ENCODE measurements at regions not wholly inside any gene's neighbourhood (a gene's known extent, or its start where the extent isn't known, plus 50 kb on each side); places are given as distances from the start of the nearest gene placed in this dataset.

DNA sequence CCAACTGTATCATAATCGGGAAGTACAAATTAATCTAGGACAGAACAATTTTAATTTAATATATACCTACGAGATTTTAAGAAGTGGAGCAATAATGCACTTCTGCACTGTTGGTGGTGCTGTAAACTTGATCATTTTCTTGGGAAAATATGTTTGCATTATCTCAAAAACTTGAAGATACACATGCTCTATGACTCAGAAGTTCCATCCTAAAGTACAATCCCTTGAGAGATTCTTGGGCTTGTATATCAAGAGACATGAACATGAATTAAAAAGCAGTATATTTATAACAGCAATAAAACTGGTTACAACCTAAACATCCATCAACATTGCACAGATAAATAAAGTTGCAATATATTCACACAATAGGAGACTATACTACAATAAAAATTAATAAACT lies 168.8 kb downstream of the CLCN4 start:
- POLR2A ChIA-PET: no interaction called here
- no peaks in the 10 kb centered on the region for H3K27me3 ChIP-seq (ENCODE audit: control insufficient read depth in 2 of 2, insufficient read depth in 2 of 2, low read length in 2 of 2)
- H3K36me3 ChIP-seq (ENCODE audit: control insufficient read depth, insufficient read depth, low read length): no peaks in the 10 kb centered on the region
- DNase-seq (ENCODE audit: extremely low read depth in 1 of 4, low spot score in 3 of 4) (no peak), FAIRE-seq (no peak), ATAC-seq (no peak)
- CTCF ChIA-PET (ENCODE audit: low intra/inter-chr PET ratio): no interaction called here
- H4K20me1 ChIP-seq (replicated peaks; ENCODE audit: control insufficient read depth, insufficient read depth, low read length): no peaks in the 10 kb centered on the region
- TF ChIP-seq PTBP1 (IDR thresholded peaks at IDR 0.05; ENCODE audit: low read depth, low read length) (no peak), SMARCA4 (IDR thresholded peaks at IDR 0.05) (no peak), PPARD (CRISPR knock-in tag; IDR thresholded peaks at IDR 0.05) (no peak), HDAC1 (IDR thresholded peaks at IDR 0.05) (no peak), ZNF12 (CRISPR knock-in tag; IDR thresholded peaks at IDR 0.05) (no peak), TRIM28 (IDR thresholded peaks at IDR 0.05) (no peak), ILF3 (IDR thresholded peaks at IDR 0.05; ENCODE audit: borderline replicate concordance) (no peak)
- no peaks in the 10 kb centered on the region for H3K79me2 ChIP-seq (ENCODE audit: control insufficient read depth, insufficient read depth, low read length)
- BruUV-seq (replicated peaks): no TSS peak
- H3K9ac ChIP-seq (ENCODE audit: insufficient read depth in 1 of 2, low read depth in 2 of 2, low read length in 2 of 2): no peak overlapping the region
- no peaks in the 10 kb centered on the region; a peak in 1 of 5 replicates for H3K4me1 ChIP-seq (replicated peaks in 1 of 2; ENCODE audit: control insufficient read depth in 2 of 2, insufficient read depth in 2 of 2, low read length in 2 of 2)
- no peak overlapping the region for H3K27ac ChIP-seq (ENCODE audit: extremely low read depth, low read depth, low read length)
- no peaks in the 10 kb centered on the region for H3K9me1 ChIP-seq (ENCODE audit: control insufficient read depth, insufficient read depth, low read length)
- H3K9me3 ChIP-seq (replicated peaks; ENCODE audit: control insufficient read depth, insufficient read depth, low read depth, low read length): no peaks in the 10 kb centered on the region
- intact Hi-C loops (cut with micrococcal nuclease) (loop anchor here (1.0 to 5.0 kb wide), 2 partner anchors 135 to 193 kb away; no protein-coding TSS in a partner anchor), in situ Hi-C loops (cut with MboI) (no loop called here)
- H3K4me3 ChIP-seq: no peak overlapping the region
- no peak overlapping the region for H2AFZ ChIP-seq (ENCODE audit: low read depth, low read length)
- H3K4me2 ChIP-seq (ENCODE audit: insufficient read depth, low read length): no peak overlapping the region
- WGBS (ENCODE audit: insufficient coverage, low coverage, missing lambda C conversion rate): 0% methylated on average over 2 of the region's 2 CpGs

DNA sequence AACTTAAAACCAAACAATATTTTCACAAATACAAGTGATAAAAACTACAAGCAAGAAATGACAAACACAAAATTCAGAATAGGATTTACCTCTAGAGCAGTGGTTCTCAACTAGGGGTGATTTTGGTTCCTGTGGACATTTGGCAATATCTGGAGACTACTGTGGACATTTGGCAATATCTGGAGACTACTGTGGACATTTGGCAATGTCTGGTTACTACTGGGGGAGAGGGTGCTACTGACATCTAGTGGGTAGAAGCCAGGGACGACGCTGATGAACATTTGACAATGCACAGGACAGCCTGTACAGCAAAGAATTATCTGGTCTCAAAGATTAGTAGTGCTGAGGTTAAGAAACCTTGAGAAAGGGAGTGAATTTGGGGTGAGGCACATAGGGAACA lies 169.8 kb downstream of the CLCN4 start:
- intact Hi-C loops (cut with micrococcal nuclease): loop anchor here (1.0 to 5.0 kb wide), 2 partner anchors 136 to 194 kb away; no protein-coding TSS in a partner anchor
- CTCF ChIA-PET (ENCODE audit: low intra/inter-chr PET ratio): no interaction called here
- TF ChIP-seq RAD21 (CRISPR knock-in tag; conservative IDR thresholded peaks at IDR 0.05 in 1 of 2, IDR thresholded peaks at IDR 0.05 in 1 of 2): peak; percentile 33 to 43
- TF ChIP-seq, protein P1, sequence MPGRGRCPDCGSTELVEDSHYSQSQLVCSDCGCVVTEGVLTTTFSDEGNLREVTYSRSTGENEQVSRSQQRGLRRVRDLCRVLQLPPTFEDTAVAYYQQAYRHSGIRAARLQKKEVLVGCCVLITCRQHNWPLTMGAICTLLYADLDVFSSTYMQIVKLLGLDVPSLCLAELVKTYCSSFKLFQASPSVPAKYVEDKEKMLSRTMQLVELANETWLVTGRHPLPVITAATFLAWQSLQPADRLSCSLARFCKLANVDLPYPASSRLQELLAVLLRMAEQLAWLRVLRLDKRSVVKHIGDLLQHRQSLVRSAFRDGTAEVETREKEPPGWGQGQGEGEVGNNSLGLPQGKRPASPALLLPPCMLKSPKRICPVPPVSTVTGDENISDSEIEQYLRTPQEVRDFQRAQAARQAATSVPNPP (IDR thresholded peaks at IDR 0.05; ENCODE audit: borderline replicate concordance, insufficient read depth, insufficient read length): no peak

More for the DNA sequence above, 169.8 kb downstream of the CLCN4 start:
- Histone ChIP-seq H3K27me3 (ENCODE audit: control insufficient read depth in 2 of 2, insufficient read depth in 2 of 2, low read length in 2 of 2) (no peaks in the 10 kb centered on the region), H3K4me3 (no peak overlapping the region), H3K9me1 (ENCODE audit: control insufficient read depth, insufficient read depth, low read length) (no peaks in the 10 kb centered on the region), H3K36me3 (ENCODE audit: control insufficient read depth, insufficient read depth, low read length) (no peaks in the 10 kb centered on the region), H2AFZ (ENCODE audit: low read depth, low read length) (no peak overlapping the region), H3K79me2 (ENCODE audit: control insufficient read depth, insufficient read depth, low read length) (no peaks in the 10 kb centered on the region), H3K4me1 (replicated peaks in 1 of 2; ENCODE audit: control insufficient read depth in 2 of 2, insufficient read depth in 2 of 2, low read length in 2 of 2) (no peaks in the 10 kb centered on the region; a peak in 1 of 5 replicates), H3K27ac (ENCODE audit: extremely low read depth, low read depth, low read length) (no peak overlapping the region), H4K20me1 (replicated peaks; ENCODE audit: control insufficient read depth, insufficient read depth, low read length) (no peaks in the 10 kb centered on the region), H3K9me3 (replicated peaks; ENCODE audit: control insufficient read depth, insufficient read depth, low read depth, low read length) (no peaks in the 10 kb centered on the region), H3K4me2 (ENCODE audit: insufficient read depth, low read length) (no peak overlapping the region), H3K9ac (ENCODE audit: insufficient read depth in 1 of 2, low read depth in 2 of 2, low read length in 2 of 2) (no peak overlapping the region)
- WGBS (ENCODE audit: insufficient coverage, low coverage, missing lambda C conversion rate): no CpG with 5 or more reads among the region's 2 CpGs
- ATAC-seq: peak; percentile 69
- in situ Hi-C loops (cut with MboI): no loop called here
- DNase-seq (ENCODE audit: extremely low read depth in 1 of 4, low spot score in 3 of 4): peak in 1 of 4 experiments; percentile 2
- POLR2A ChIA-PET: no interaction called here
- BruUV-seq (replicated peaks): no TSS peak
- peak; percentile 71 for FAIRE-seq

Data from K562 (cell line).